ENCODE measurements at regions not wholly inside any gene's neighbourhood (a gene's known extent, or its start where the extent isn't known, plus 50 kb on each side); places are given as distances from the start of the nearest gene placed in this dataset.

DNA sequence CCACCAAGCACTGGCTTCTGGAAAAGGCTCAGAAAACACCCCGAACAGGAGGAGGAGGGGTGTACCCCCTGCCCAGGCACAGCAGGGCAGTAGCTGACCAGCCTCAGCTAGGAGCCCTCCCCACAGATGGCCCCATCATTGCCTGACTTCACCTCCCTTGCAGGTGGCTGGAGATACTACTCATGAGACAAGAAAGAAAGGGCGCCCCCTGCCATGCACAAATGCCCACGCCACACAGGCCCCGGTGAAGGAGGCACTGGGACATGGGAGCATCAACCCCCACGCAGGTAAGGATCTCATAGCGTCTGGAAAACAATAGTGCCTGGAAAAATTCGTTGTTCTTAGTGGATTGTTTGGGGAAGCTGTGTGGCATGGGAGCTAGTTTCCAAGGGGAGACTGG lies 240.6 kb downstream of the TFCP2L1 start:
- no peaks in the 10 kb centered on the region for H3K4me1 Mint-ChIP-seq
- no peaks in the 10 kb centered on the region for H3K36me3 Mint-ChIP-seq (ENCODE audit: low read depth)
- H3K27ac Mint-ChIP-seq, result no peak overlapping the region
- TF ChIP-seq, protein P1, sequence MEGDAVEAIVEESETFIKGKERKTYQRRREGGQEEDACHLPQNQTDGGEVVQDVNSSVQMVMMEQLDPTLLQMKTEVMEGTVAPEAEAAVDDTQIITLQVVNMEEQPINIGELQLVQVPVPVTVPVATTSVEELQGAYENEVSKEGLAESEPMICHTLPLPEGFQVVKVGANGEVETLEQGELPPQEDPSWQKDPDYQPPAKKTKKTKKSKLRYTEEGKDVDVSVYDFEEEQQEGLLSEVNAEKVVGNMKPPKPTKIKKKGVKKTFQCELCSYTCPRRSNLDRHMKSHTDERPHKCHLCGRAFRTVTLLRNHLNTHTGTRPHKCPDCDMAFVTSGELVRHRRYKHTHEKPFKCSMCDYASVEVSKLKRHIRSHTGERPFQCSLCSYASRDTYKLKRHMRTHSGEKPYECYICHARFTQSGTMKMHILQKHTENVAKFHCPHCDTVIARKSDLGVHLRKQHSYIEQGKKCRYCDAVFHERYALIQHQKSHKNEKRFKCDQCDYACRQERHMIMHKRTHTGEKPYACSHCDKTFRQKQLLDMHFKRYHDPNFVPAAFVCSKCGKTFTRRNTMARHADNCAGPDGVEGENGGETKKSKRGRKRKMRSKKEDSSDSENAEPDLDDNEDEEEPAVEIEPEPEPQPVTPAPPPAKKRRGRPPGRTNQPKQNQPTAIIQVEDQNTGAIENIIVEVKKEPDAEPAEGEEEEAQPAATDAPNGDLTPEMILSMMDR (IDR thresholded peaks at IDR 0.05), result no peak
- H3K4me3 Mint-ChIP-seq, result no peak overlapping the region
- no peaks in the 10 kb centered on the region for H3K27me3 Mint-ChIP-seq
- no peaks in the 10 kb centered on the region for H3K9me3 Mint-ChIP-seq
- POLR2A ChIA-PET, result no interaction called here
- no peak for DNase-seq
- ATAC-seq (ENCODE audit: low read depth), result no peak
- CTCF ChIA-PET, result no interaction called here
- intact Hi-C loops (cut with micrococcal nuclease), result no loop called here

DNA sequence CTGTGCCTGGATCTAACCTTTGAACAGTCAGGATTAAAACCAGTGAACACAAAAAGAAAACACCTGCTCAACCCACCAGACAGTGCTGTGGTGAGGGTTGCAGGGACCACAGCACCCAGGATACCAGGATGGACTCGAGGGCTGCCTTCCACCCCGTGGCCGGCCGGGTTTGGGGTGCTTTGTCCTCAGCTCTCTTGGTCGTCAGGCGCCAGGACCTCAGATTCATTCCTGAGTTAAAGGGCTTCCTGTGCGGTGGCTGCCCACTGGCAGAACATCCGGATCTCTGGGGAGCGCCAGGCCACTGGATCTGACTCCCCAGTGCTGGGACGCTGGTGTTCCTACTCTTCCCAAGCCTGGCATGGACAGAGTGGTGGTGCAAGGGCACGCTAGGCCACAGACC lies 239.8 kb downstream of the TFCP2L1 start:
- DNase-seq, result no peak
- ChIA-PET POLR2A (no interaction called here), CTCF (no interaction called here)
- ATAC-seq (ENCODE audit: low read depth), result no peak
- H3K4me1 Mint-ChIP-seq, result no peaks in the 10 kb centered on the region
- H3K9me3 Mint-ChIP-seq, result no peaks in the 10 kb centered on the region
- H3K27ac Mint-ChIP-seq, result no peak overlapping the region
- H3K36me3 Mint-ChIP-seq (ENCODE audit: low read depth), result no peaks in the 10 kb centered on the region
- H3K27me3 Mint-ChIP-seq, result no peaks in the 10 kb centered on the region
- TF ChIP-seq, protein P1 (IDR thresholded peaks at IDR 0.05), result no peak
- intact Hi-C loops (cut with micrococcal nuclease), result no loop called here
- no peak overlapping the region for H3K4me3 Mint-ChIP-seq

DNA sequence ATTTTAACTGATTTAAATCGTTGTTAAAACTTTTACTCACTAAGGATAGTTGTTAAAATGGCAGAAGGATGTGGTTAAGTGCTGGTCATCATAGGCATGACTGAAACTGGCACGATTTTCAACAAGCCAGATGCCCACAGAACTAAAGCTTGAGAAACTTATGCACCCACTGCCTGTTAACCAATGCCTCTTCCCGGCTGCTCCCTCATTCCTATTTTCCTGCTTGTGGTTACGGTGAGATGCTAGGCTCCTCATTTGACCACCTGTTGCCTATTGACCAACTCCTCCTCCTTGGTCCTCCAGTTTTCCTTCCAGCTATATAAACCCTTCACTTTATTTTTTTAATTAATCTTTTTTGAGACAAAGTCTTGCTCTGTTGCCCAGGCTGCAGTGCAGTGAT lies 238.7 kb downstream of the TFCP2L1 start:
- Mint-ChIP-seq H3K4me1 (no peaks in the 10 kb centered on the region), H3K36me3 (ENCODE audit: low read depth) (no peaks in the 10 kb centered on the region), H3K27ac (no peak overlapping the region), H3K9me3 (no peaks in the 10 kb centered on the region), H3K4me3 (no peak overlapping the region), H3K27me3 (no peaks in the 10 kb centered on the region)
- ATAC-seq (ENCODE audit: low read depth), result no peak
- ChIA-PET POLR2A (no interaction called here), CTCF (no interaction called here)
- DNase-seq, result no peak
- intact Hi-C loops (cut with micrococcal nuclease), result no loop called here
- TF ChIP-seq, protein P1 (IDR thresholded peaks at IDR 0.05), result no peak

DNA sequence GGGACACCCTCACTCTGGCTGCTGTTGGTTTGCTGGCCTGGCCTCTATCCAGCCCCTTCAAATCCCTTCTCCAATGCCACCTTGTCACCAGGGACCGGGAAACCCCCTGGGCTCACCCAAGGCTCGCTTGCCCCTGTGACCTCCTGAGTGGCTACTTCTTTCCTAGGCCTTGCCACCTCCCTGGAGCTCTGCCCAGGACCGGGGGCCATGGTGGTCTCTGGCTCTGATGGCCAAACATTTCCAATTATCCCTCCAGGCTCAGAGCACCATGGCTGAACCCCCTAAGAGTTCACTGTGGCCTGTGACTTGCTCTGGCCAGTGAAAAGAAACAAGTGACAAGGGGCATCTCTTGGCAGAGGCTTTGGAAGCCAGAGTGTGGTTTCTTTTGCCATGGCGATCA lies 237.6 kb downstream of the TFCP2L1 start:
- CTCF ChIA-PET, result no interaction called here
- Mint-ChIP-seq H3K4me3 (no peak overlapping the region), H3K4me1 (no peaks in the 10 kb centered on the region), H3K36me3 (ENCODE audit: low read depth) (no peaks in the 10 kb centered on the region), H3K9me3 (no peaks in the 10 kb centered on the region), H3K27ac (no peak overlapping the region), H3K27me3 (peaks cover 4% of the 10 kb centered on the region)
- DNase-seq (no peak), ATAC-seq (ENCODE audit: low read depth) (no peak)
- intact Hi-C loops (cut with micrococcal nuclease), result no loop called here
- TF ChIP-seq, protein P1 (IDR thresholded peaks at IDR 0.05), result no peak
- POLR2A ChIA-PET, result no interaction called here

- DNase-seq (no peak), ATAC-seq (ENCODE audit: low read depth) (no peak)
- ChIA-PET POLR2A (no interaction called here), CTCF (no interaction called here)
- Mint-ChIP-seq H3K36me3 (ENCODE audit: low read depth) (no peaks in the 10 kb centered on the region), H3K9me3 (no peaks in the 10 kb centered on the region), H3K27me3 (peaks cover 4% of the 10 kb centered on the region), H3K4me1 (no peaks in the 10 kb centered on the region), H3K4me3 (no peak overlapping the region), H3K27ac (no peak overlapping the region)
- intact Hi-C loops (cut with micrococcal nuclease), result no loop called here
- TF ChIP-seq, protein P1 (IDR thresholded peaks at IDR 0.05), result no peak
Observed at GRCh38 chr2:121049131-121049530, 235.9 kb downstream of the TFCP2L1 start.
